ENCODE measurements at regions not wholly inside any gene's neighbourhood (a gene's known extent, or its start where the extent isn't known, plus 50 kb on each side); places are given as distances from the start of the nearest gene placed in this dataset.
"Not testable (repeated sequence)": the region's sequence is repeated elsewhere in the genome, so short reads cannot be mapped to it uniquely, and the experiment has no call there.

DNA sequence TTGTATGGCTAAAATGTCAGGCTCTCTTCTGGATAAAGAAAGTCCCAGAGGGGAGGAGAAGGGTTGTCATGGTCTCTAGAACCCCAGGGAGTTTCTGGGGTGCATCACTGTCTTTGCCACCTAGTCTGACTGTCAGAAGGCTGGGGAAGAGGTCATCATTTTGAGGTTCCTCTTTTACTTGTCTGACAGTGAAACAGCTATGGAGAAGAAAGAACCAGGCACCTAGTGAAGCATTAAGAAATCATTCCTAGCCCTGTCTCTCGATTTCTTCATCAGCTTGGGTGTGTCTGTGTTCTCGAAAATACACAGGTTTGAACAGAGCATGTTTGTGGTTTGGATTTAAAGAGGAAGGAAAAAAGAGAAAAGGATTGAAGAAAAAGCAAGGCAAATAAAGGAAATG, 158.7 kb upstream of the LRIG3 start:
- DNase-seq = no peak

DNA sequence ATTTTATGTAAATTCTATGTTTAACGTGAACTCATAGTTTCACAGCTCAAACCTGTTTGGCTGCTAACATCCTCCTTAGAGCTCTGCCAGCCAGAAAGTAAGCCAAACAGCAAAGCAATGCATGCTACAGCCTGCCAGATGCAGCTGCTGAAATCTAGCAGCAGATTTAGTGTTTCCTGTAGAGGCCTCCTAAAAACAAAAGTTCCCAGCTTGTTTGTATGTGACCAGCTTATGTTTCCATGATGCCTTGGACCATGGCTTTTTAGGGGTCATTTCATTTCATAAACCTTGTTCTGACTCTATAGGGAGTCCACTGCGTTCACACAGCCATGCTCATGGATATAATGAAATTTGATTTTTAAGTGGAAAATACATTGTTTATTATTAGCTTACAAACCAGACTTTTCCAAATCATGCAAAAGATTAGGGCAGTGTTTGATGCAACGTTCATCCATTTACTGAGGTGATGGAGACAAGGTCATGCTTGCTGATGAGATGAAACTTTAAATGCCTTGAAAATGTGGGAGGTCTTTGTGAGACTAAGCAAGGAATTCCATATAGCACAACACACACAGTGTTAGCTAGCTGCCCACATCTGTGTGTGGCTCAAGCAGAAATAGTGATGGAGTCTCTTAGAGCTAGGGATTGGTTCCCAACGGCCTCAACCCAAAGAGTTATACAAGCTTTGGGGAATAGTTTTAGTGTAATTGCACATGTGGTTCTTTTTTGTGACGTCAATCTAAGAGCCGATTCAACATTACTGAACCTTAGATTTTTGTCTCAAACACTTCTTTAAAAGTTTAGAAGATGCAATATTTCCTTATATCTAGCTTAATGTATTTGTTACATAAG, 157.5 kb upstream of the LRIG3 start:
- no peak for DNase-seq

GRCh38 chr12:59077153-59077552, 156.8 kb upstream of the LRIG3 start:
- DNase-seq = no peak

DNA sequence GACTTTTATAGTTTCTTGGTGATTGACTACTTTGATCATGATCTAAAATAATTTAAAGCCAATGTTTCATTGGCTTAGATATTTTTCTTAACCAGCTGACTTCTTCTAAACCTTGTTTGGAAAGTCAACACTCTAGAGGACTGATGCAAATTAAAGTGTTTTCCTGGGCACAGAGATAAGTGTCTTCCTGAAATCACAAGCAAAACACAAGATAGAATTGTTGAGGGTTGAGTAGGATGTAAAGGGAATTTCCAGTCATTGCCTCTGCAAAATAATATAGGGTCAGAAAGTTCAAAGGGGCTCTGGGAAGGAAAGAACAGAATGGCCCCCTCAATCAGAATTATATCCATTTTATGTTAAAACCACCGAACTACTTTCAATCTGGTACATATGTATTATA, 156.3 kb upstream of the LRIG3 start:
- no peak for DNase-seq

DNA sequence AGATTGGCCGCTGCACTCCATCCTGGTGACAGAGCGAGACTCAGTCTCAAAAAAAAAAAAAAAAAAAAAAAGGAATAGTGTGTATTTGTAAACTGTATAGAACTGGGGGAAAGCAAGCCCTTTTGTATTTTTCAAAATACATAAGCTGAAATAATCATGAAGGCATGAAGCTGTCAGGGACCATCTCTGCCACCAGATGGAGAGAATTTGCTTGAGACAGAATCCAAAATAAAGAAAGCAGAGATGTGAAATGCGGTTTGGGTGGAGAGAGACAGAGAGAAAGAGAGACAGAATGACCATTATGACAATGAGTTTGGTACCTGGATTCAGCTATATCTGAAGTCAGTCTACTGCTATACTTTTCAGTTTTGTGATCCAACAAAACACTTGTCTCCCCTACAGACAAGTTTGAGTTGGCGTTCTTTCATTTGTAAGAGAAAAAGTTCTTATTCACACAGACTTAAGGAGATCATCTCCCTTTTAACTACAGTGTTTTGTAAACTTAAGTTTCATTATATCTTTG, 155.7 kb upstream of the LRIG3 start:
- DNase-seq = no peak

- no peak for DNase-seq
Measured at GRCh38 chr12:59075141-59075540, 154.8 kb upstream of the LRIG3 start.

GRCh38 chr12:59070322-59070933, 150.1 kb upstream of the LRIG3 start:
- DNase-seq = no peak

- no peak for DNase-seq
Measured at GRCh38 chr12:59069516-59069915, 149.2 kb upstream of the LRIG3 start.

DNA sequence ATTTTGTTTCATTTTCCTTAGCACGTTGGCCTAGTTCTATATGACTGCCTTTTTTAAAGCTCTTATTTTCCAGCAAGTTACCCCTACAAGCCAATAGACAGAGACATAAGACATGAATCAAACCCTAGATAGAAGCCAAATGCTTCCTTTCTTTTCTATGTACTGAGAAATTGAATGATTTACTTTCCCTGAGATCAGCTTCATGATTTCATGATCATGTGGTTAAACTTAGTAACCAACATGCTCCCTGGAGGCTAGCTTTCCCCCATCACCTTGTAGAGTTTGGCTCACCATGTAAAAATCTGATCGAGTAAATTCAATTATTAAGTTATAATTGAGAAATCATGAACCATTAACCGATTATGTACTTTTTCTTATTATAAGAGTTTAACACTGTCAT, 148.1 kb upstream of the LRIG3 start:
- DNase-seq = no peak

DNA sequence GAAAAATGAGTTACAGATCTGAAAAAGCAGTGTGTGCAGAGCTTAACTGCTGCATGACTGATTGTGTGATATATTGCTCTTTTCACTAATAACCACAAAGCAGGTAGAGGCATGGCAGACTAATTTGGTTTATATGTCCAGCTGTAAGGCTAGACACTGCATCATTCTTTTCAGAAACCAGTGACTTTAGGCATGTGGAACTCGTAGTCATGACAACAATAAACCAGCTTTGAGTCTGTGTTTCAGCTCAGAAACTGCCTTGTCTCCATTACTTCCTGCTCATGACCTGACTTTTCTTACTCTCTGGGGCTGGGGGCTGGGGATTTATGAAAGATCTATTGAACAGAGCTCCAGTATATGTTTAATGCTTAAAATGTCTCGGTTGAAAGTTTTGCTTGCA, 146.8 kb upstream of the LRIG3 start:
- no peak for DNase-seq

DNA sequence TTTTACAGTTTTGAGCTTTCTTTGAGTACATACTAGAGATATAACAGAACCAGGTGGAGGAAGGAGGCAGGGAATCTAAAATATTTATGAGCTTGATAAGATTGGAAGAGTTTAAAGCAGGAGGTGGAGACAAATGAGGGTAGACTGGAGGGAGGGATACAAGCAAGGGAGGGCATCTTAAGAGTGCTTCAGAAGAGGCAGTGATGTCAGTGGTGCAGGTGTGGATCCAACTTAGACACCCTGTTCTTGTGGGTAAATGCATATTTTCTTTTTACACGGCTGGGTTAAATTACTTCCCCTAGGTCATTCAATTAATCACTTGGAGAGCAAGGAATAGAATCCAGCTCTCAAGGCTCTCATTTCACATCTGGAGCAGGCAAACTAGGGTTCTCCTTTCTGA, 146.1 kb upstream of the LRIG3 start:
- no peak for DNase-seq

GRCh38 chr12:59059088-59059935, 139.0 kb upstream of the LRIG3 start:
- DNase-seq = no peak

- DNase-seq = no peak
Measured at GRCh38 chr12:59056966-59057365, 136.7 kb upstream of the LRIG3 start.

DNA sequence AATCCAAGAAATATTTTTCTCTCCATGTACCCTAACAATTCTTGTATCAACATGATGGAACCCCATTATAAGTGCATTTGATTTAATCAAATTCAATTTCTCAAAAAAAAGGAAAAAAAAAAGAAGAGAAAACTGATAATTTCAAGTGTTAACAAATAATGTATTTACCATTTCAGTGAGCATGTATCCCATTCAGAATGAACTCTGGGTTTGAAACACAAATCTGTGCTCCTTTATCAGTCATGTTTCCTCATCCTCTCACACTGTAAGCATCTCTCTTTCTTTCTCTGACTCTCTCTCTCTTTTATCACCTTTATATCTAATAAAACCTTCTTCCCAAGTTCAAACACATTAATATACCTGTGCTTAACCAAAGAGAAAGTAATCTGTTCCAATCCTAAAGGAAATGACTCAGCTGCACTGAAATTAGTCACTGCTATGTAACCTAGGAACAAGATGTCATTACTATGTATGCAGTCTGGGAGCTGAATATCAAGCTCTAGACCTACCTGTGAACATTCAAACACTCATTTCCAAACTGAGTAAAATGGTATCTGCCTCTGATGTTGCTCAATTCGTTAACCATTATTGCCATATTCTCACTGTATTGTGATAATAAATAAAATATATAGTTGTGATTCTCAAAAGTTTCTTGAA, 135.0 kb upstream of the LRIG3 start:
- DNase-seq = no peak

- not testable (repeated sequence) for DNase-seq
Measured at GRCh38 chr12:59053266-59053899, 133.1 kb upstream of the LRIG3 start.

DNA sequence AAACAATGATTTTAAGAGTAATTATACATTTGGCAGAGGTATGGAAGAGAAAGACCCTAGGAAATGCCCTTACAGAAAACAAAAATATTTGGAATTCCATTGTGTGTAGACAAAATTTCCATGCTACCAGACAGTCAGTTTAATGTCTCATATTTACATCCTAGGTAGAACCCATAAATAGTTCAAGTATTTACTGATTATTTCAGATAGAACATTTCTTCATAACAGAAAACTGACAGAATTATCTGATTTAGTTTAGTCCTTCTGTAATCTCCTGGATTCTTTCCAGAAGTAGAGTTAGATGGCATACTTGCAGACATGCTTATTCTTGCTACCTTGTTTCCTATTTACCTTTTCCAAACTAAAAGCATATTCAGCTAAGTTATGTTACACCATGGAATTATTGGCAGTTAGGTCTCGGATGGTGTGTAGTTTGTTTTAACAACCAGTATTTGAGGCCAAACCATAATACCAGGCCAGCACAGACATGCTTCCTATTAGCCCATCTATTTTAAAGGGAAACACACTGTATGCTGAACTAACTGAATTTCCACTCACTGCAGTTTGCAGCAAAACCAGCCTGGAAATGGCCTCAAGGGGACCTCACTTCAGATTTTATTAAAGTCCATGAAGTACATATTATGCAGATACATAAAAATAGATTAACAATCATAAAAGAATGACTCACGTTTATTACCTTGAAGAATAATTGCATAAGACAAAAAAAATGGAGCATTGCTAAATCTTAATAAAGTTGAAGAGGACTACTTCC, 126.6 kb upstream of the LRIG3 start:
- no peak for DNase-seq

DNA sequence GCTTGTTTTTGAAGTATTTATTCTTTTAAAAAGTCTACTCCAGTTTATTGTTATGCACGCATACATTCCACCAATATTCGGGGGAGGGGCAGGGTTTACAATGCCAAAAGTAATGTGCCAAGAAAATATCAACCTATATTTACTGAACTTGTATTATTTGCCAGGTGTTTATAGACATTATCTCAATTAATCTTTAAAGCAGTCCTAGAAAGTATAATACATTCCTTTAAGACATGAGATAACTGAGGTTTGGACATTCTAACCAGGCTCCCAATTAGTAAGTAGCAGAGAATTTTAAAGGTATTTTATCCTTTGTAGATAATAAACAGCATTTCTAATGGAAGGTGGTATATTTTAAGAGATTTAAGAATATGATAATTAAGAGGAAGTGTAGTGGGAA, 124.5 kb upstream of the LRIG3 start:
- DNase-seq = no peak

GRCh38 chr12:59041241-59042121, 121.2 kb upstream of the LRIG3 start:
- no peak for DNase-seq

DNA sequence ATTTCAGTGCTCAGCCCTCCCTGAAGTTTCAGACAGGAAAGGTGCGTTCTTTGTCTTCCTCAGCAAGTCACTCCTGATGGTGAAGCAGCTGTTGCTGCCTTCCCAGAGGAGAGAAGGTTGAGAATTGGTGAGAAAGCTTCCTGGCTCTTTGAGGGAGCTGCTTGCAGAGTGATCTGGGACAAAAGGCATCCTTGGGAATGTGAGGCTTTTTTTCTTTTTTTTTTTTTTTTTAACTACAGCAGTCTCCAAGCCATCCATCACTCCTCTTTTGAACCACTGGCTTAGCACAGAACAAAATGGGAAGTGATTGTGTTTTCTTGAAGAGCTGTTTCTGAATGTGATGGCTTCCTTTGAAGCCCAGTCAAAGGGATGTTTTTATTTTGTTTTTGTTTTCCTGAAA, 120.4 kb upstream of the LRIG3 start:
- no peak for DNase-seq

- no peak for DNase-seq
Measured at GRCh38 chr12:59040043-59040442, 119.7 kb upstream of the LRIG3 start.

GRCh38 chr12:59039005-59039404, 118.7 kb upstream of the LRIG3 start:
- no peak for DNase-seq

Measured in GOT3 (cell line).